H9 (cell line): ENCODE measurements at regions not wholly inside any gene's neighbourhood (a gene's known extent, or its start where the extent isn't known, plus 50 kb on each side); places are given as distances from the start of the nearest gene placed in this dataset.

ENCODE experiments used
- DNase-seq: peaks from one replicate; pipeline ENCODE4 v3.0.0-alpha.2; 2017
- H2AFZ ChIP-seq: one replicate; pipeline ENCODE4 v1.6.1; 2013; ENCODE audit warnings: mild to moderate bottlenecking, low read length, control low read depth, moderate library complexity
- H2AK5ac ChIP-seq: 2 replicates; pipeline ENCODE4 v1.6.1; 2013; ENCODE audit warnings: low read length, control low read depth, mixed read lengths; ENCODE audit not compliant: insufficient read length
- H2BK120ac ChIP-seq: one replicate; pipeline ENCODE4 v1.6.1; 2013; ENCODE audit warnings: low read depth, mild to moderate bottlenecking, low read length, control low read depth, inconsistent platforms; ENCODE audit not compliant: poor library complexity, severe bottlenecking
- H2BK12ac ChIP-seq: 2 replicates; pipeline ENCODE4 v1.6.1; 2013; ENCODE audit warnings: low read length, control low read depth, mixed read lengths, low read depth; ENCODE audit not compliant: insufficient read length
- H2BK15ac ChIP-seq: 2 replicates; pipeline ENCODE4 v1.6.1; 2013; ENCODE audit warnings: low read depth, low read length, control low read depth
- H2BK20ac ChIP-seq: one replicate; pipeline ENCODE4 v1.6.1; 2013; ENCODE audit warnings: low read depth, mild to moderate bottlenecking, low read length, control low read depth, inconsistent platforms; ENCODE audit not compliant: poor library complexity, severe bottlenecking
- H2BK5ac ChIP-seq: 2 replicates; pipeline ENCODE4 v1.6.1; 2013; ENCODE audit warnings: low read length, control low read depth, mixed read lengths; ENCODE audit not compliant: insufficient read length
- H3K14ac ChIP-seq: 2 replicates; pipeline ENCODE4 v1.6.1; 2013; ENCODE audit warnings: low read length, control low read depth; ENCODE audit not compliant: insufficient read depth
- H3K18ac ChIP-seq: 2 replicates; pipeline ENCODE4 v1.6.1; 2013; ENCODE audit warnings: low read depth, mild to moderate bottlenecking, mixed read lengths, low read length, control low read depth; ENCODE audit not compliant: insufficient read length
- H3K23ac ChIP-seq: 2 replicates; pipeline ENCODE4 v1.6.1; 2013; ENCODE audit warnings: low read length, control low read depth, mixed read lengths, low read depth; ENCODE audit not compliant: insufficient read length
- H3K23me2 ChIP-seq: 2 replicates; pipeline ENCODE4 v1.6.1; 2013; ENCODE audit warnings: low read depth, mild to moderate bottlenecking, mixed read lengths, low read length, control low read depth; ENCODE audit not compliant: insufficient read length, poor library complexity, severe bottlenecking
- H3K27ac ChIP-seq: 2 replicates; pipeline ENCODE4 v1.5.1; 2013; ENCODE audit warnings: low read length, control low read depth, mixed read lengths, low read depth; ENCODE audit not compliant: insufficient read length
- H3K27me3 ChIP-seq: 2 replicates; pipeline ENCODE4 v1.6.1; 2013; ENCODE audit warnings: low read length, control low read depth, inconsistent platforms; ENCODE audit not compliant: insufficient read depth
- H3K4ac ChIP-seq: 2 replicates; pipeline ENCODE4 v1.6.1; 2013; ENCODE audit warnings: low read depth, mild to moderate bottlenecking, control low read depth, inconsistent platforms, low read length, moderate library complexity
- H3K4me1 ChIP-seq: 2 replicates; pipeline ENCODE4 v1.6.1; 2013; ENCODE audit warnings: low read length, control low read depth, inconsistent platforms; ENCODE audit not compliant: insufficient read depth
- H3K4me2 ChIP-seq: 2 replicates; pipeline ENCODE4 v1.6.1; 2013; ENCODE audit warnings: low read length, control low read depth, mixed read lengths; ENCODE audit not compliant: insufficient read length, insufficient read depth
- H3K56ac ChIP-seq: 2 replicates; pipeline ENCODE4 v1.6.1; 2013; ENCODE audit warnings: low read depth, mild to moderate bottlenecking, mixed read lengths, low read length, control low read depth; ENCODE audit not compliant: insufficient read length
- H3K79me1 ChIP-seq: 2 replicates; pipeline ENCODE4 v1.6.1; 2013; ENCODE audit warnings: low read depth, mild to moderate bottlenecking, moderate library complexity, low read length, control low read depth, inconsistent platforms; ENCODE audit not compliant: insufficient read depth, poor library complexity, severe bottlenecking
- H3K79me2 ChIP-seq: 2 replicates; pipeline ENCODE4 v1.6.1; 2013; ENCODE audit warnings: low read length, control low read depth, inconsistent platforms; ENCODE audit not compliant: insufficient read depth
- H3K9ac ChIP-seq: 2 replicates; pipeline ENCODE4 v1.6.1; 2013; ENCODE audit warnings: low read length, control low read depth, mixed read lengths; ENCODE audit not compliant: insufficient read length; ENCODE audit errors: extremely low read depth
- H3K9me3 ChIP-seq: one replicate; pipeline ENCODE4 v1.6.1; 2013; ENCODE audit warnings: low read depth, low read length, inconsistent platforms; ENCODE audit not compliant: control insufficient read depth
- H3T11ph ChIP-seq: one replicate; pipeline ENCODE4 v1.6.1; 2013; ENCODE audit warnings: mild to moderate bottlenecking, low read length, control low read depth, inconsistent platforms
- H4K20me1 ChIP-seq: one replicate; pipeline ENCODE4 v1.6.1; 2013; ENCODE audit not compliant: control insufficient read depth, insufficient read length, insufficient read depth
- H4K5ac ChIP-seq: 2 replicates; pipeline ENCODE4 v1.6.1; 2013; ENCODE audit warnings: low read depth, mild to moderate bottlenecking, mixed read lengths, low read length, control low read depth; ENCODE audit not compliant: insufficient read length
- H4K8ac ChIP-seq: replicated peaks from 2 replicates; pipeline ENCODE4 v1.6.1; 2013; ENCODE audit warnings: low read length, control low read depth, mixed read lengths, low read depth; ENCODE audit not compliant: insufficient read length
- H4K91ac ChIP-seq: 2 replicates; pipeline ENCODE4 v1.6.1; 2013; ENCODE audit warnings: low read depth, mild to moderate bottlenecking, moderate library complexity, mixed read lengths, low read length, control low read depth; ENCODE audit not compliant: insufficient read length
- H3K27ac Mint-ChIP-seq, 3 experiments: 2 replicates in 2 of 3; 3 replicates in 1 of 3; pipeline ENCODE4 v1.8.0; 2020 to 2021; ENCODE audit warnings: mixed read lengths in 3 of 3, mild to moderate bottlenecking in 1 of 3, moderate library complexity in 1 of 3
- H3K27me3 Mint-ChIP-seq: 2 replicates; pipeline ENCODE4 v1.8.0; 2021; ENCODE audit warnings: low read depth, mild to moderate bottlenecking, moderate library complexity, mixed read lengths
- H3K36me3 Mint-ChIP-seq, 3 experiments: 2 replicates in 2 of 3; 3 replicates in 1 of 3; pipeline ENCODE4 v1.8.0; 2020 to 2021; ENCODE audit warnings: low read depth in 3 of 3, mixed read lengths in 3 of 3; ENCODE audit not compliant: insufficient read depth in 1 of 3
- H3K4me1 Mint-ChIP-seq, 2 experiments: 2 replicates each; pipeline ENCODE4 v1.8.0; 2020; ENCODE audit warnings: mixed read lengths in 2 of 2
- H3K4me3 Mint-ChIP-seq, 2 experiments: 2 replicates in 1 of 2; 3 replicates in 1 of 2; pipeline ENCODE4 v1.8.0; 2020 to 2021; ENCODE audit warnings: mild to moderate bottlenecking in 2 of 2, mixed read lengths in 2 of 2, moderate library complexity in 1 of 2
- H3K9me3 Mint-ChIP-seq, 2 experiments: 2 replicates in 1 of 2; 3 replicates in 1 of 2; pipeline ENCODE4 v1.8.0; 2020; ENCODE audit warnings: mild to moderate bottlenecking in 2 of 2, mixed read lengths in 2 of 2, moderate library complexity in 1 of 2
- WGBS: extraction: QIAGEN DNeasy Blood & Tissue Kit; methylation state at CpG from one replicate; pipeline ENCODE4 v1.1.7; 2013; ENCODE audit warnings: missing lambda C conversion rate, low lambda C conversion rate, mixed read lengths; ENCODE audit not compliant: insufficient read length; ENCODE audit errors: extremely low coverage; 5-methylcytosine and 5-hydroxymethylcytosine counted together
- TF ChIP-seq, protein P1 (sequence below): fragments of 200-600 bp; sonication (generic); conservative IDR thresholded peaks from 3 replicates; pipeline ENCODE4 v1.8.0; 2021; ENCODE audit warnings: antibody characterized with exemption, mild to moderate bottlenecking

GRCh38 chr2:216914491-216914890 lies 54.6 kb upstream of the TNP1 start:
- Histone ChIP-seq H3K4me1 (no peaks in the 10 kb centered on the region), H2BK20ac (no peak overlapping the region), H2BK12ac (no peak overlapping the region), H3K23me2 (no peaks in the 10 kb centered on the region), H3K9me3 (no peaks in the 10 kb centered on the region), H3K79me1 (no peaks in the 10 kb centered on the region), H3K4ac (no peak overlapping the region), H3K14ac (no peak overlapping the region), H2BK5ac (no peak overlapping the region), H2AK5ac (no peak overlapping the region), H4K5ac (no peak overlapping the region), H3K79me2 (no peaks in the 10 kb centered on the region), H4K20me1 (no peaks in the 10 kb centered on the region), H3K9ac (no peak overlapping the region), H3K27ac (no peak overlapping the region), H3K18ac (no peak overlapping the region), H2AFZ (no peak overlapping the region), H2BK15ac (no peak overlapping the region), H3T11ph (no peak overlapping the region), H4K91ac (no peak overlapping the region), H2BK120ac (no peak overlapping the region), H3K4me2 (no peak overlapping the region), H3K23ac (no peak overlapping the region), H3K56ac (no peak overlapping the region), H4K8ac (no peak overlapping the region), H3K27me3 (no peaks in the 10 kb centered on the region)
- Mint-ChIP-seq H3K27me3 (peaks cover 12% of the 10 kb centered on the region), H3K4me3 (no peak overlapping the region), H3K9me3 (no peaks in the 10 kb centered on the region), H3K36me3 (no peaks in the 10 kb centered on the region), H3K27ac (no peak overlapping the region), H3K4me1 (peaks cover 4 to 9% of the 10 kb centered on the region in 2 experiments; a peak in 3 of 4 replicates)
- WGBS: no CpG with 5 or more reads among the region's 3 CpGs
- TF ChIP-seq, protein P1, sequence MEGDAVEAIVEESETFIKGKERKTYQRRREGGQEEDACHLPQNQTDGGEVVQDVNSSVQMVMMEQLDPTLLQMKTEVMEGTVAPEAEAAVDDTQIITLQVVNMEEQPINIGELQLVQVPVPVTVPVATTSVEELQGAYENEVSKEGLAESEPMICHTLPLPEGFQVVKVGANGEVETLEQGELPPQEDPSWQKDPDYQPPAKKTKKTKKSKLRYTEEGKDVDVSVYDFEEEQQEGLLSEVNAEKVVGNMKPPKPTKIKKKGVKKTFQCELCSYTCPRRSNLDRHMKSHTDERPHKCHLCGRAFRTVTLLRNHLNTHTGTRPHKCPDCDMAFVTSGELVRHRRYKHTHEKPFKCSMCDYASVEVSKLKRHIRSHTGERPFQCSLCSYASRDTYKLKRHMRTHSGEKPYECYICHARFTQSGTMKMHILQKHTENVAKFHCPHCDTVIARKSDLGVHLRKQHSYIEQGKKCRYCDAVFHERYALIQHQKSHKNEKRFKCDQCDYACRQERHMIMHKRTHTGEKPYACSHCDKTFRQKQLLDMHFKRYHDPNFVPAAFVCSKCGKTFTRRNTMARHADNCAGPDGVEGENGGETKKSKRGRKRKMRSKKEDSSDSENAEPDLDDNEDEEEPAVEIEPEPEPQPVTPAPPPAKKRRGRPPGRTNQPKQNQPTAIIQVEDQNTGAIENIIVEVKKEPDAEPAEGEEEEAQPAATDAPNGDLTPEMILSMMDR: no peak
- DNase-seq: no peak
